ENCODE measurements at regions not wholly inside any gene's neighbourhood (a gene's known extent, or its start where the extent isn't known, plus 50 kb on each side); places are given as distances from the start of the nearest gene placed in this dataset.

GRCh38 chr11:20309231-20310025, 54.1 kb upstream of the HTATIP2 start:
- H4K20me1 ChIP-seq (ENCODE audit: insufficient read depth, low read length, poor library complexity, severe bottlenecking) = no peaks in the 10 kb centered on the region
- H3K36me3 ChIP-seq (ENCODE audit: insufficient read depth, low read length) = no peaks in the 10 kb centered on the region
- TF ChIP-seq CTCF (conservative IDR thresholded peaks at IDR 0.05; ENCODE audit: low read length) (no peak), EZH2phosphoT487 (IDR thresholded peaks at IDR 0.05; ENCODE audit: borderline replicate concordance) (no peak)
- no peak overlapping the region for H3K9ac ChIP-seq (ENCODE audit: low read depth, low read length, poor library complexity, severe bottlenecking)
- no peaks in the 10 kb centered on the region for H3K27me3 ChIP-seq (ENCODE audit: insufficient read depth, low read length, poor library complexity, severe bottlenecking)
- H3K9me2 ChIP-seq (replicated peaks; ENCODE audit: low read depth, low read length) = no peaks in the 10 kb centered on the region
- no peaks in the 10 kb centered on the region for H3K9me3 ChIP-seq (ENCODE audit: insufficient read depth, low read depth, low read length)
- no peak overlapping the region for H3K4me3 ChIP-seq (ENCODE audit: low read length, poor library complexity, severe bottlenecking)
- no peaks in the 10 kb centered on the region for H3K4me1 ChIP-seq (ENCODE audit: insufficient read depth, low read length, poor library complexity, severe bottlenecking)
- H3K79me2 ChIP-seq (ENCODE audit: insufficient read depth, low read length) = no peaks in the 10 kb centered on the region
- no peak overlapping the region for H2AFZ ChIP-seq (ENCODE audit: low read length)
- H3K4me2 ChIP-seq (ENCODE audit: low read depth, low read length, poor library complexity, severe bottlenecking) = no peak overlapping the region
- H3F3A ChIP-seq (ENCODE audit: low read depth) = no peaks in the 10 kb centered on the region

- H3K4me2 ChIP-seq (ENCODE audit: low read depth, low read length, poor library complexity, severe bottlenecking) = no peak overlapping the region
- H2AFZ ChIP-seq (ENCODE audit: low read length) = no peak overlapping the region
- H3K4me1 ChIP-seq (ENCODE audit: insufficient read depth, low read length, poor library complexity, severe bottlenecking) = no peaks in the 10 kb centered on the region
- no peaks in the 10 kb centered on the region for H4K20me1 ChIP-seq (ENCODE audit: insufficient read depth, low read length, poor library complexity, severe bottlenecking)
- no peaks in the 10 kb centered on the region for H3K36me3 ChIP-seq (ENCODE audit: insufficient read depth, low read length)
- H3K27me3 ChIP-seq (ENCODE audit: insufficient read depth, low read length, poor library complexity, severe bottlenecking) = no peaks in the 10 kb centered on the region
- H3F3A ChIP-seq (ENCODE audit: low read depth) = no peaks in the 10 kb centered on the region
- no peaks in the 10 kb centered on the region for H3K9me2 ChIP-seq (replicated peaks; ENCODE audit: low read depth, low read length)
- H3K9me3 ChIP-seq (ENCODE audit: insufficient read depth, low read depth, low read length) = no peaks in the 10 kb centered on the region
- no peaks in the 10 kb centered on the region for H3K79me2 ChIP-seq (ENCODE audit: insufficient read depth, low read length)
- TF ChIP-seq CTCF (conservative IDR thresholded peaks at IDR 0.05; ENCODE audit: low read length) (no peak), EZH2phosphoT487 (IDR thresholded peaks at IDR 0.05; ENCODE audit: borderline replicate concordance) (no peak)
- H3K4me3 ChIP-seq (ENCODE audit: low read length, poor library complexity, severe bottlenecking) = no peak overlapping the region
- H3K9ac ChIP-seq (ENCODE audit: low read depth, low read length, poor library complexity, severe bottlenecking) = no peak overlapping the region
These were observed 54.9 kb upstream of the HTATIP2 start for GRCh38 chr11:20308601-20309000.

GRCh38 chr11:20303391-20303965, 60.0 kb upstream of the HTATIP2 start:
- no peak overlapping the region for H3K4me2 ChIP-seq (ENCODE audit: low read depth, low read length, poor library complexity, severe bottlenecking)
- H4K20me1 ChIP-seq (ENCODE audit: insufficient read depth, low read length, poor library complexity, severe bottlenecking) = no peaks in the 10 kb centered on the region
- no peaks in the 10 kb centered on the region for H3F3A ChIP-seq (ENCODE audit: low read depth)
- H3K9me2 ChIP-seq (replicated peaks; ENCODE audit: low read depth, low read length) = no peaks in the 10 kb centered on the region
- TF ChIP-seq EZH2phosphoT487 (IDR thresholded peaks at IDR 0.05; ENCODE audit: borderline replicate concordance) (no peak), CTCF (conservative IDR thresholded peaks at IDR 0.05; ENCODE audit: low read length) (no peak)
- H3K36me3 ChIP-seq (ENCODE audit: insufficient read depth, low read length) = no peaks in the 10 kb centered on the region
- no peak overlapping the region for H3K4me3 ChIP-seq (ENCODE audit: low read length, poor library complexity, severe bottlenecking)
- no peaks in the 10 kb centered on the region for H3K4me1 ChIP-seq (ENCODE audit: insufficient read depth, low read length, poor library complexity, severe bottlenecking)
- no peak overlapping the region for H3K9ac ChIP-seq (ENCODE audit: low read depth, low read length, poor library complexity, severe bottlenecking)
- H2AFZ ChIP-seq (ENCODE audit: low read length) = no peak overlapping the region
- H3K27me3 ChIP-seq (ENCODE audit: insufficient read depth, low read length, poor library complexity, severe bottlenecking) = no peaks in the 10 kb centered on the region
- no peaks in the 10 kb centered on the region for H3K9me3 ChIP-seq (ENCODE audit: insufficient read depth, low read depth, low read length)
- no peaks in the 10 kb centered on the region for H3K79me2 ChIP-seq (ENCODE audit: insufficient read depth, low read length)
